A549 (cell line): ENCODE measurements at regions not wholly inside any gene's neighbourhood (a gene's known extent, or its start where the extent isn't known, plus 50 kb on each side); places are given as distances from the start of the nearest gene placed in this dataset.
A peak's percentile ranks its signal among the peaks of the same experiment; 100 is the strongest.

Source experiments
- ATAC-seq, 2 experiments: fragments of 200-7000 bp in 1 of 2; fragments of >200 bp in 1 of 2; cut with Nextera tagmentation in 1 of 2; cut with Tn5 transposase in 1 of 2; 3 replicates each; pipeline versions ENCODE4 v1.8.0 to v1.9.1; 2018 to 2020; ENCODE audit warnings: mild to moderate bottlenecking in 1 of 2, moderate library complexity in 1 of 2
- CTCF ChIA-PET: fragments of 300-600 bp; sonication (Branson Sonifier 250); formaldehyde crosslinking; extraction: SDS; loops from one replicate; lab custom pipeline; 2021; ENCODE audit warnings: antibody characterized with exemption, inconsistent platforms; lab: Yijun Ruan, JAX
- POLR2A ChIA-PET: fragments of 350-600 bp; formaldehyde crosslinking; extraction: SDS; loops from one replicate; lab custom pipeline; 2021; ENCODE audit warnings: antibody characterized with exemption, inconsistent platforms; lab: Yijun Ruan, JAX
- DNase-seq, 2 experiments: peaks; one replicate each; pipeline versions ENCODE4 v3.0.0 to v3.0.0-alpha.2; 2011 to 2016; ENCODE audit warnings: low read depth in 1 of 2, low spot score in 1 of 2
- FAIRE-seq: peaks from 2 replicates; lab custom pipeline; 2011; peaks lifted over from hg19 to GRCh38; lab: Jason Lieb, UNC
- H3K27ac ChIP-seq, 2 experiments: fragments of >200 bp; sonication (Bioruptor Twin); formaldehyde crosslinking; 3 replicates each; pipeline ENCODE4 v1.5.1; 2016 to 2017
- H3K4me1 ChIP-seq: fragments of >200 bp; sonication (Bioruptor Twin); formaldehyde crosslinking; 3 replicates; pipeline ENCODE4 v1.6.1; 2016
- H3K4me2 ChIP-seq: fragments of >200 bp; sonication (Bioruptor Twin); formaldehyde crosslinking; 3 replicates; pipeline ENCODE4 v1.6.1; 2016
- H3K4me3 ChIP-seq: fragments of >200 bp; sonication (Bioruptor Twin); formaldehyde crosslinking; 3 replicates; pipeline ENCODE4 v1.5.1; 2016
- H3K9me3 ChIP-seq: fragments of >200 bp; sonication (Bioruptor Twin); formaldehyde crosslinking; 3 replicates; pipeline ENCODE4 v1.6.1; 2016
- BHLHE40 ChIP-seq: IDR thresholded peaks from 2 replicates; pipeline ENCODE4 v1.6.1; 2012; ENCODE audit warnings: low read depth, low read length, inconsistent platforms
- CEBPB ChIP-seq, 2 experiments: fragments of >200 bp in 1 of 2; sonication (Bioruptor Twin) in 1 of 2; formaldehyde crosslinking in 1 of 2; IDR thresholded peaks; 2 replicates each; pipeline ENCODE4 v1.6.1; 2012 to 2016
- CHD4 ChIP-seq: fragments of 200-600 bp; sonication (generic); IDR thresholded peaks from 2 replicates; pipeline ENCODE4 v1.6.1; 2016; ENCODE audit warnings: antibody characterized with exemption, mild to moderate bottlenecking, borderline replicate concordance
- ELK1 ChIP-seq: fragments of 150-350 bp; IDR thresholded peaks from 2 replicates; pipeline ENCODE4 v1.6.1; 2014; ENCODE audit warnings: low read depth, mild to moderate bottlenecking, low read length
- EP300 ChIP-seq, 2 experiments: fragments of >200 bp; sonication (Bioruptor Twin); formaldehyde crosslinking; IDR thresholded peaks; 2 replicates in 1 of 2; 3 replicates in 1 of 2; pipeline ENCODE4 v1.6.1; 2016 to 2017
- ESRRA ChIP-seq: fragments of 150-350 bp; IDR thresholded peaks from 2 replicates; pipeline ENCODE4 v1.6.1; 2014; ENCODE audit warnings: mild to moderate bottlenecking, low read length, borderline replicate concordance
- FOSL2 ChIP-seq, 2 experiments: fragments of 450-650 bp in 1 of 2; fragments of >200 bp in 1 of 2; sonication (Bioruptor Twin) in 1 of 2; formaldehyde crosslinking; IDR thresholded peaks; 2 replicates each; pipeline versions ENCODE4 v1.5.0 to v1.6.1; 2016 to 2020; ENCODE audit warnings: mild to moderate bottlenecking in 1 of 2, moderate library complexity in 1 of 2
- GATA3 ChIP-seq: IDR thresholded peaks from 2 replicates; pipeline ENCODE4 v1.6.1; 2012; ENCODE audit warnings: borderline replicate concordance
- HES2 ChIP-seq: fragments of >200 bp; sonication (Bioruptor Twin); formaldehyde crosslinking; IDR thresholded peaks from 2 replicates; pipeline ENCODE4 v1.6.1; 2016
- HMGXB4 ChIP-seq: fragments of 250-450 bp; sonication (Bioruptor Pico); IDR thresholded peaks from 2 replicates; pipeline ENCODE4 v1.5.0; 2021; ENCODE audit warnings: mild to moderate bottlenecking, moderate library complexity, borderline replicate concordance
- JUN ChIP-seq, 2 experiments: fragments of >200 bp; sonication (Bioruptor Twin); formaldehyde crosslinking; IDR thresholded peaks; 2 replicates in 1 of 2; 3 replicates in 1 of 2; pipeline ENCODE4 v1.6.1; 2016 to 2017
- KDM1A ChIP-seq: fragments of 200-600 bp; sonication (generic); IDR thresholded peaks from 2 replicates; pipeline ENCODE4 v1.6.1; 2016; ENCODE audit warnings: low read depth, mild to moderate bottlenecking
- MAFK ChIP-seq: fragments of 450-650 bp; IDR thresholded peaks from 2 replicates; pipeline ENCODE4 v1.6.1; 2014; ENCODE audit not compliant: partially characterized antibody
- MAX ChIP-seq: IDR thresholded peaks from 2 replicates; pipeline ENCODE4 v1.6.1; 2012
- MYC ChIP-seq: IDR thresholded peaks from 2 replicates; pipeline ENCODE4 v1.6.1; 2012; ENCODE audit warnings: mild to moderate bottlenecking, inconsistent platforms, low read length, improper control_type of control experiment, borderline replicate concordance
- PHF8 ChIP-seq: fragments of 200-600 bp; sonication (generic); IDR thresholded peaks from 2 replicates; pipeline ENCODE4 v1.6.1; 2016; ENCODE audit warnings: low read depth, mild to moderate bottlenecking, antibody characterized with exemption, moderate library complexity, borderline replicate concordance
- POLR2A ChIP-seq: IDR thresholded peaks from 2 replicates; pipeline ENCODE4 v1.6.1; 2012; ENCODE audit warnings: mild to moderate bottlenecking, low read length
- RAD21 ChIP-seq, 2 experiments: fragments of >200 bp in 1 of 2; sonication (Bioruptor Twin) in 1 of 2; formaldehyde crosslinking in 1 of 2; IDR thresholded peaks in 1 of 2; conservative IDR thresholded peaks in 1 of 2; 2 replicates in 1 of 2; 3 replicates in 1 of 2; pipeline ENCODE4 v1.6.1; 2012 to 2018; ENCODE audit warnings: inconsistent platforms in 1 of 2
- RARB ChIP-seq: fragments of 250-450 bp; sonication (Bioruptor Pico); IDR thresholded peaks from 2 replicates; pipeline ENCODE4 v1.8.0; 2021; ENCODE audit warnings: mild to moderate bottlenecking, moderate library complexity
- RNF2 ChIP-seq: fragments of 200-600 bp; sonication (generic); IDR thresholded peaks from 2 replicates; pipeline ENCODE4 v1.6.1; 2016; ENCODE audit warnings: low read depth, mild to moderate bottlenecking, antibody characterized with exemption, moderate library complexity, borderline replicate concordance
- SMC3 ChIP-seq: fragments of >200 bp; sonication (Bioruptor Twin); formaldehyde crosslinking; IDR thresholded peaks from 3 replicates; pipeline ENCODE4 v1.6.1; 2018; ENCODE audit warnings: inconsistent platforms
- TFCP2L1 ChIP-seq: fragments of 250-450 bp; sonication (Bioruptor Pico); IDR thresholded peaks from 2 replicates; pipeline ENCODE4 v1.5.0; 2021; ENCODE audit warnings: mild to moderate bottlenecking
- TP53 ChIP-seq: fragments of 250-450 bp; sonication (Bioruptor Pico); IDR thresholded peaks from 2 replicates; pipeline ENCODE4 v1.5.0; 2021; ENCODE audit warnings: mild to moderate bottlenecking, moderate library complexity
- USF2 ChIP-seq: fragments of 450-650 bp; IDR thresholded peaks from 2 replicates; pipeline ENCODE4 v1.6.1; 2014; ENCODE audit warnings: antibody characterized with exemption
- ZFP36 ChIP-seq: fragments of 450-650 bp; IDR thresholded peaks from 2 replicates; pipeline ENCODE4 v1.6.1; 2014; ENCODE audit warnings: borderline replicate concordance; ENCODE audit not compliant: partially characterized antibody
- ZSCAN20 ChIP-seq: fragments of 250-450 bp; sonication (Bioruptor Pico); IDR thresholded peaks from 2 replicates; pipeline ENCODE4 v1.8.0; 2022; ENCODE audit warnings: mild to moderate bottlenecking, moderate library complexity
- WGBS: methylation state at CpG from one replicate; pipeline ENCODE4 v1.1.6; 2017; ENCODE audit errors: missing lambda C conversion rate; 5-methylcytosine and 5-hydroxymethylcytosine counted together
- TF ChIP-seq, protein P1 (sequence below): fragments of >200 bp; sonication (Bioruptor Twin); formaldehyde crosslinking; IDR thresholded peaks from 3 replicates; pipeline ENCODE4 v1.6.1; 2016
- TF ChIP-seq, protein P2 (sequence below): IDR thresholded peaks from 2 replicates; pipeline ENCODE4 v1.6.1; 2012; ENCODE audit warnings: low read depth, borderline replicate concordance
- TF ChIP-seq, protein P3 (sequence below): IDR thresholded peaks from 2 replicates; pipeline ENCODE4 v1.6.1; 2012

- CTCF ChIA-PET, result interaction anchor here (0.6 to 3.8 kb wide), 16 partner anchors 9 to 474 kb away, joined by 3 to 14 read pairs (median 4); no protein-coding TSS in a partner anchor
- ATAC-seq, result peak; percentile 91 to 96
- 1% methylated on average over 17 of the region's 17 CpGs for WGBS
These were observed 124.8 kb upstream of the MAP1LC3B2 start for GRCh38 chr12:116434155-116435011.

More at GRCh38 chr12:116434155-116435011, 124.8 kb upstream of the MAP1LC3B2 start:
- DNase-seq (peak; percentile 81 to 93), FAIRE-seq (no peak)
- 0 out of 2 replicates have a peak, but pooled peaks have one; percentile 7 for TF ChIP-seq USF2
- no peak for TF ChIP-seq EP300 (IDR thresholded peaks at IDR 0.05)
- no peak for TF ChIP-seq TFCP2L1 (CRISPR knock-in tag)
- peak; percentile 59; the same call in 1 of the 2 replicates for TF ChIP-seq GATA3
- no peak for TF ChIP-seq ESRRA
- peak; percentile 39 to 51; a peak in 3 of 5 replicates for TF ChIP-seq RAD21 (conservative IDR thresholded peaks at IDR 0.05 in 1 of 2, IDR thresholded peaks at IDR 0.05 in 1 of 2)
- 0 out of 2 replicates have a peak, but pooled peaks have one; percentile 81 for TF ChIP-seq ELK1
- no peak; the same call in 1 of the 2 replicates for TF ChIP-seq ZSCAN20 (CRISPR knock-in tag)
- TF ChIP-seq MYC, result 0 out of 2 replicates have a peak, but pooled peaks have one; percentile 38
- TF ChIP-seq BHLHE40, result peak; percentile 72
- TF ChIP-seq CEBPB (IDR thresholded peaks at IDR 0.05), result peak; percentile 95 to 99
- TF ChIP-seq FOSL2 (IDR thresholded peaks at IDR 0.05), result no peak
- peak; percentile 42; the same call in 1 of the 2 replicates for TF ChIP-seq FOSL2 (CRISPR knock-in tag; IDR thresholded peaks at IDR 0.05)
- TF ChIP-seq HES2, result no peak
- no peak for TF ChIP-seq TP53 (CRISPR knock-in tag)
- TF ChIP-seq RARB, result no peak
- TF ChIP-seq ZFP36, result peak; percentile 30
- TF ChIP-seq POLR2A, result peak; percentile 26
- no peak for TF ChIP-seq KDM1A
- no peak for TF ChIP-seq PHF8
- no peak for TF ChIP-seq HMGXB4 (CRISPR knock-in tag)
- TF ChIP-seq JUN (IDR thresholded peaks at IDR 0.05), result peak; percentile 19 to 44; a peak in 3 of 5 replicates
- peak; percentile 74 for TF ChIP-seq MAX
- no peak for TF ChIP-seq CHD4
- TF ChIP-seq, protein P1, sequence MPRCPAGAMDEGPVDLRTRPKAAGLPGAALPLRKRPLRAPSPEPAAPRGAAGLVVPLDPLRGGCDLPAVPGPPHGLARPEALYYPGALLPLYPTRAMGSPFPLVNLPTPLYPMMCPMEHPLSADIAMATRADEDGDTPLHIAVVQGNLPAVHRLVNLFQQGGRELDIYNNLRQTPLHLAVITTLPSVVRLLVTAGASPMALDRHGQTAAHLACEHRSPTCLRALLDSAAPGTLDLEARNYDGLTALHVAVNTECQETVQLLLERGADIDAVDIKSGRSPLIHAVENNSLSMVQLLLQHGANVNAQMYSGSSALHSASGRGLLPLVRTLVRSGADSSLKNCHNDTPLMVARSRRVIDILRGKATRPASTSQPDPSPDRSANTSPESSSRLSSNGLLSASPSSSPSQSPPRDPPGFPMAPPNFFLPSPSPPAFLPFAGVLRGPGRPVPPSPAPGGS, result no peak
- TF ChIP-seq, protein P2, sequence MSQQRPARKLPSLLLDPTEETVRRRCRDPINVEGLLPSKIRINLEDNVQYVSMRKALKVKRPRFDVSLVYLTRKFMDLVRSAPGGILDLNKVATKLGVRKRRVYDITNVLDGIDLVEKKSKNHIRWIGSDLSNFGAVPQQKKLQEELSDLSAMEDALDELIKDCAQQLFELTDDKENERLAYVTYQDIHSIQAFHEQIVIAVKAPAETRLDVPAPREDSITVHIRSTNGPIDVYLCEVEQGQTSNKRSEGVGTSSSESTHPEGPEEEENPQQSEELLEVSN, result peak; percentile 25; the same call in 1 of the 2 replicates
- TF ChIP-seq MAFK, result peak; percentile 92
- no peak for TF ChIP-seq RNF2
- TF ChIP-seq SMC3, result peak; percentile 52; the same call in 2 of the 3 replicates
- TF ChIP-seq, protein P3, sequence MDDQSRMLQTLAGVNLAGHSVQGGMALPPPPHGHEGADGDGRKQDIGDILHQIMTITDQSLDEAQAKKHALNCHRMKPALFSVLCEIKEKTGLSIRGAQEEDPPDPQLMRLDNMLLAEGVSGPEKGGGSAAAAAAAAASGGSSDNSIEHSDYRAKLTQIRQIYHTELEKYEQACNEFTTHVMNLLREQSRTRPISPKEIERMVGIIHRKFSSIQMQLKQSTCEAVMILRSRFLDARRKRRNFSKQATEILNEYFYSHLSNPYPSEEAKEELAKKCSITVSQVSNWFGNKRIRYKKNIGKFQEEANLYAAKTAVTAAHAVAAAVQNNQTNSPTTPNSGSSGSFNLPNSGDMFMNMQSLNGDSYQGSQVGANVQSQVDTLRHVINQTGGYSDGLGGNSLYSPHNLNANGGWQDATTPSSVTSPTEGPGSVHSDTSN, result peak; percentile 74
- H3K9me3 ChIP-seq, result peaks cover 5% of the 10 kb centered on the region; the same call in 1 of the 3 replicates
- peaks cover 32% of the 10 kb centered on the region for H3K4me1 ChIP-seq
- peak overlapping the region; percentile 92 for H3K4me2 ChIP-seq
- H3K27ac ChIP-seq, result peak overlapping the region; percentile 79 to 88
- POLR2A ChIA-PET, result interaction anchor here (0.6 to 1.7 kb wide), 10 partner anchors 13 to 157 kb away, joined by 3 to 16 read pairs (median 5); partner anchors contain the start of gene MED13L
- peak overlapping the region; percentile 37 for H3K4me3 ChIP-seq
